OCI-LY7 (cell line): ENCODE measurements at regions not wholly inside any gene's neighbourhood (a gene's known extent, or its start where the extent isn't known, plus 50 kb on each side); places are given as distances from the start of the nearest gene placed in this dataset.

ENCODE experiments used
- BruUV-seq: library from RNA; stranded (reverse); fragments of 400-500 nt; replicated peaks from 2 replicates; lab custom pipeline; 2021; lab: Mats Ljungman, UMichigan
- CTCF ChIA-PET: fragments of 300-600 bp; sonication (Branson Sonifier 250); formaldehyde crosslinking; loops from one replicate; lab custom pipeline; 2022; ENCODE audit warnings: antibody characterized with exemption; ENCODE audit not compliant: unreplicated experiment; lab: Charles Lee
- POLR2A ChIA-PET: fragments of 300-600 bp; sonication (Branson Sonifier 250); formaldehyde crosslinking; loops from one replicate; lab custom pipeline; 2022; ENCODE audit warnings: antibody characterized with exemption; lab: Charles Lee
- DNase-seq: peaks from one replicate; pipeline ENCODE4 v3.0.0-alpha.2; 2015; ENCODE audit warnings: low spot score
- H2AFZ ChIP-seq: fragments of 200-600 bp; sonication (generic), shearing (Covaris generic); 2 replicates; pipeline ENCODE4 v1.6.1; 2014; ENCODE audit warnings: mild to moderate bottlenecking, antibody characterized with exemption, low read length, moderate library complexity
- H3K27ac ChIP-seq: fragments of 200-600 bp; sonication (generic); 2 replicates; pipeline ENCODE4 v1.5.1; 2014; ENCODE audit warnings: mixed run types, low read depth, mild to moderate bottlenecking, moderate library complexity, low read length, inconsistent platforms; ENCODE audit not compliant: poor library complexity, severe bottlenecking
- H3K36me3 ChIP-seq: fragments of 200-600 bp; sonication (generic); 2 replicates; pipeline ENCODE4 v1.6.1; 2014; ENCODE audit warnings: mild to moderate bottlenecking, antibody characterized with exemption, low read length, moderate library complexity, mixed read lengths; ENCODE audit not compliant: insufficient read depth
- H3K4me1 ChIP-seq: fragments of 200-600 bp; sonication (generic); 2 replicates; pipeline ENCODE4 v1.5.1; 2014; ENCODE audit warnings: mild to moderate bottlenecking, low read length; ENCODE audit not compliant: insufficient read depth, poor library complexity, severe bottlenecking
- H3K4me2 ChIP-seq: fragments of 200-600 bp; sonication (generic); 2 replicates; pipeline ENCODE4 v1.6.1; 2014; ENCODE audit warnings: mild to moderate bottlenecking, low read length
- H3K4me3 ChIP-seq: fragments of 200-600 bp; sonication (generic); 2 replicates; pipeline ENCODE4 v1.5.1; 2014; ENCODE audit warnings: mild to moderate bottlenecking, low read depth, low read length; ENCODE audit not compliant: poor library complexity, severe bottlenecking
- H3K79me2 ChIP-seq: fragments of 200-600 bp; sonication (generic); 2 replicates; pipeline ENCODE4 v1.6.1; 2016; ENCODE audit warnings: low read depth, mild to moderate bottlenecking, low read length, moderate library complexity, mixed read lengths; ENCODE audit not compliant: insufficient read depth
- H3K9me2 ChIP-seq: fragments of 200-600 bp; sonication (generic); 2 replicates; pipeline ENCODE4 v1.6.1; 2016; ENCODE audit warnings: mild to moderate bottlenecking, low read length, mixed read lengths; ENCODE audit not compliant: insufficient read depth
- H3K9me3 ChIP-seq: fragments of 200-600 bp; sonication (generic); 2 replicates; pipeline ENCODE4 v1.6.1; 2014; ENCODE audit warnings: mild to moderate bottlenecking, mixed run types, low read length, mixed read lengths
- H4K20me1 ChIP-seq: fragments of 200-600 bp; sonication (generic); 2 replicates; pipeline ENCODE4 v1.6.1; 2014; ENCODE audit warnings: mild to moderate bottlenecking, antibody characterized with exemption, low read length, moderate library complexity, mixed read lengths; ENCODE audit not compliant: insufficient read depth
- CTCF ChIP-seq: fragments of 200-600 bp; sonication (generic); conservative IDR thresholded peaks from 2 replicates; pipeline ENCODE4 v1.5.1; 2014; ENCODE audit warnings: mild to moderate bottlenecking, antibody characterized with exemption, low read length, moderate library complexity, mixed read lengths
- EZH2phosphoT487 ChIP-seq: fragments of 200-600 bp; sonication (generic); IDR thresholded peaks from 2 replicates; pipeline ENCODE4 v1.6.1; 2018; ENCODE audit warnings: low read depth, borderline replicate concordance, mild to moderate bottlenecking, mixed run types, antibody characterized with exemption, low read length, moderate library complexity, mixed read lengths
- intact Hi-C: fragments of 100-400 bp; cut with micrococcal nuclease; formaldehyde crosslinking; loops from one replicate; pipeline ENCODE4 v1.10.0; 2022; ENCODE audit not compliant: unreplicated experiment

- POLR2A ChIA-PET, result no interaction called here
Measured at GRCh38 chr2:153221506-153221905, 257.1 kb downstream of the RPRM start.

GRCh38 chr2:153221087-153221486, 257.5 kb downstream of the RPRM start:
- intact Hi-C loops, result no loop called here
- Histone ChIP-seq H3K4me2 (no peak overlapping the region), H4K20me1 (no peaks in the 10 kb centered on the region), H3K79me2 (no peaks in the 10 kb centered on the region), H3K4me1 (no peaks in the 10 kb centered on the region), H3K9me2 (no peaks in the 10 kb centered on the region), H3K4me3 (no peak overlapping the region), H2AFZ (no peak overlapping the region), H3K27ac (no peak overlapping the region), H3K9me3 (no peaks in the 10 kb centered on the region), H3K36me3 (no peaks in the 10 kb centered on the region)
- ChIA-PET POLR2A (no interaction called here), CTCF (no interaction called here)
- no TSS peak for BruUV-seq
- DNase-seq, result no peak
- TF ChIP-seq EZH2phosphoT487 (no peak), CTCF (no peak)

More at GRCh38 chr2:153221506-153221905, 257.1 kb downstream of the RPRM start:
- CTCF ChIA-PET, result no interaction called here
- no peak overlapping the region for H3K4me3 ChIP-seq
- no peaks in the 10 kb centered on the region for H3K36me3 ChIP-seq
- intact Hi-C loops, result no loop called here
- DNase-seq, result no peak
- no peaks in the 10 kb centered on the region for H3K79me2 ChIP-seq
- H3K27ac ChIP-seq, result no peak overlapping the region
- no peaks in the 10 kb centered on the region for H4K20me1 ChIP-seq
- no peak overlapping the region for H2AFZ ChIP-seq
- H3K9me3 ChIP-seq, result no peaks in the 10 kb centered on the region
- TF ChIP-seq EZH2phosphoT487 (no peak), CTCF (no peak)
- BruUV-seq, result no TSS peak
- H3K4me2 ChIP-seq, result no peak overlapping the region
- H3K4me1 ChIP-seq, result no peaks in the 10 kb centered on the region
- H3K9me2 ChIP-seq, result no peaks in the 10 kb centered on the region

- no peaks in the 10 kb centered on the region for H3K4me1 ChIP-seq
- intact Hi-C loops, result no loop called here
- no peaks in the 10 kb centered on the region for H4K20me1 ChIP-seq
- POLR2A ChIA-PET, result interaction anchor here (0.6 kb wide), 1 partner anchor 12 kb away, joined by 3 read pairs; no protein-coding TSS in a partner anchor
- no peak overlapping the region for H3K4me2 ChIP-seq
- H3K4me3 ChIP-seq, result no peak overlapping the region
- TF ChIP-seq CTCF, result no peak
- TF ChIP-seq EZH2phosphoT487, result no peak
- no peaks in the 10 kb centered on the region for H3K9me3 ChIP-seq
- H2AFZ ChIP-seq, result no peak overlapping the region
- no peaks in the 10 kb centered on the region for H3K79me2 ChIP-seq
- no TSS peak for BruUV-seq
- DNase-seq, result no peak
- no peak overlapping the region for H3K27ac ChIP-seq
- no peaks in the 10 kb centered on the region for H3K9me2 ChIP-seq
- CTCF ChIA-PET, result no interaction called here
- no peaks in the 10 kb centered on the region for H3K36me3 ChIP-seq
Measured at GRCh38 chr2:153218851-153219250, 259.7 kb downstream of the RPRM start.
